GM18873 (cell line): ENCODE measurements at regions not wholly inside any gene's neighbourhood (a gene's known extent, or its start where the extent isn't known, plus 50 kb on each side); places are given as distances from the start of the nearest gene placed in this dataset.

ENCODE experiments used
- ATAC-seq: cut with Tn5 transposase; IDR thresholded peaks from one replicate; pipeline ENCODE4 v1.9.1; 2021; ENCODE audit warnings: mild to moderate bottlenecking, moderate library complexity, moderate number of reproducible peaks; ENCODE audit not compliant: unreplicated experiment, low FRiP score

GRCh38 chr4:177097291-177097690, 212.4 kb upstream of the NEIL3 start:
- ATAC-seq: no peak

- ATAC-seq: no peak
Measured at GRCh38 chr4:177099211-177099610, 210.5 kb upstream of the NEIL3 start.

DNA sequence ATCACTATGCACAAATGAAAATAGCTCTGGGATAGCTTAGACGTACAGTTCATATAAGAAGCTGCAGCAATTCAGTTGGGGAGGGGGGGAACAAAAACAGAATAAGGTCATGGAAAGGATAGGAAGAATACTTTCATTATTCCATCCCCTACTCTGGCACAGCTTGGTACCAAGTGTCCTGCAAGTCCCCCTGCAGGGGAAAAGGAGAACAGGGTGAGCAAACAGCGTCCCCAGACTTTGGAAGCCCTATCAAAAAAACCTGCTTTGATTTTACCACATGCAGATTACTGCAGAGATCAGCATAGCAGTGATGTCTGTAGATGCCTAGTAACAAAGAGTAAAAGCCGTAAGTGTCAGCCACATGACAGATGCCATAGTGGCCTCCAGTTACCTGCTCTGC, 209.4 kb upstream of the NEIL3 start:
- ATAC-seq: no peak

DNA sequence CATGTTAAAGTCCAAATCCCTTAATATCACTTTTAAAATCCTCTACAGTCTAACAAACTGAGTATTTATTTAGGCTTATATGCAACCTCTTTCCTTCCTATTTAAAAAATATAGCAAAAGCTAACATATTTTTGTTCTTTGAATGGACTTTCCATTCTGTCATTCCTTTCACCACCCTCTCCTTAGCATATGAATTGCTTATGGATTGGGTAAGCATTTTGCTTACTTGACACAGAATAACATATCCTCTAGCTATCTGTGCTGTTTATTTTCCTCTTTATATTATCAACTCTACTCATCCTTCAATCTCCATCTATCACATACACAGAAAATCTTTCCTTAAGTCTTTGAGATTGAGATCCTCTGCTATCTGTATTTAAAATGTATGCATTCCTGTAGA, 206.1 kb upstream of the NEIL3 start:
- ATAC-seq: no peak

- ATAC-seq: no peak
Measured at GRCh38 chr4:177105536-177105935, 204.1 kb upstream of the NEIL3 start.

DNA sequence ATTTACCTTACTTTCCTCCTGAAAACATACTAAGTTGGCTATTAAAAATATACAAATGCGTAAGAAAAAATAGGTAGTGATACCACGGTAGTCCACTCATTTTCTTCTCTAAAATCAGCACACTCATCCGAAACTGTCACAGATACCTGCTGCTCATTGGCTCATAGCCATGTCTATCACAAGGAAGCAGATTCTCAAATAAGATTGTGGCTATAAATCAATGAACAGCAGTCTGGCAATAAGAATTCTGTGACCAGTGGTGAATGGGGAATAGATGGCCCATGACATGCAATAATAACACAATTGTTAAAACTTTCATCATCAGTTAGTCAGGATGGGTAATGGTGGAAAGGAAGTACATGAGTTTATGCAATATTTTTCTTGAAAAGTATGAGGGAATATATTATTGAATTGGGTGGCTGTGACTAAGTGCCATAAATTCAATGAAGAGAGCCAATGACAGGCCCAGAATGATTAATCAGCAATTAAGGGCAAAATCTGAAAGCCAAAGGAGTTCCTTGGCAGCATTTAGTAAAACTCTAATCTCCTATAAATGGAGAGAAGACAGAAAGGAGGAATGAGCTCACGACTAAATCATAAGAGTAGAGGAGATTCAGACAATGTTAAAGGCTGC, 202.3 kb upstream of the NEIL3 start:
- ATAC-seq: no peak

GRCh38 chr4:177108708-177109107, 201.0 kb upstream of the NEIL3 start:
- no peak for ATAC-seq

- no peak for ATAC-seq
Measured at GRCh38 chr4:177109769-177110168, 199.9 kb upstream of the NEIL3 start.

GRCh38 chr4:177116161-177116560, 193.5 kb upstream of the NEIL3 start:
- ATAC-seq: no peak

GRCh38 chr4:177117256-177117655, 192.4 kb upstream of the NEIL3 start:
- no peak for ATAC-seq

GRCh38 chr4:177118596-177118995, 191.1 kb upstream of the NEIL3 start:
- ATAC-seq: no peak

- no peak for ATAC-seq
Measured at GRCh38 chr4:177119021-177119471, 190.6 kb upstream of the NEIL3 start.

DNA sequence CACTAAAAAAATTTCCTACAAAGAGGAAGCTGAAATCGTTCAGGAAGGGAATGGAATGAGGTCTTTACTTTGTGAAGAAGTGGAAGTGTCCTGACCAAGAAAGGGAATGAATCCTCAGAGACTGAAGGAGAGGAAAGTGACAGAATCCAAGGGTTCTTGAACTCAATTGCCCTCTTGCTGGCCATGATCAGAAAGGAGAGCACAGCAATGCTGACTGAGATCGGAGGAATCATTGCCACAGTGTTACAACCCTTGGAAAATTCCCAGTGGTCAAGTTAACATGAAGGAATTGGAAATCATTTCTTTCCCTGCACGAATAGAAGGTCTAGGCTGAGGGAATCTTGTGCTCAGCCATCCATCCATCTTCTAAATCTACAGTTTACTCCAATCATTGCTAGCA, 190.0 kb upstream of the NEIL3 start:
- no peak for ATAC-seq

DNA sequence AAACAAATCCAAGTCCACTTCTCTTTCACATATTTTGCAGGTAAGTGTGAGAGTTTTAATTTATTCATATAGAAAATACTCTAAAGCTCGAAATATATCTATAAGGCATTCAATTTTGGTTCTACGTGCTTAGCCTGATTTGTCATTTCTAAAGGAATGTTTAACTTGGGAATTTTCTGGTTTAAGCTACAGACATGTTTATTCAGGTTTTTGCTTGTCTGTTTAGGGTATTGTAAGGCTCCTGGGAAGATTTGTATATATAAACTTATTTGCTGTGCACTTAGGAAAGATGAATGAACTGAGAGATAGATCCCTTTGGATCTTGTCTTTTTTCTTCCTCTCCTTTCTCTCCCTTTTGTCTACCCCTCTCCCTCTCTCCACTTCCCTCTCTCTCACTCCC, 185.9 kb upstream of the NEIL3 start:
- ATAC-seq: no peak

- ATAC-seq: no peak
Measured at GRCh38 chr4:177124349-177125064, 185.2 kb upstream of the NEIL3 start.

DNA sequence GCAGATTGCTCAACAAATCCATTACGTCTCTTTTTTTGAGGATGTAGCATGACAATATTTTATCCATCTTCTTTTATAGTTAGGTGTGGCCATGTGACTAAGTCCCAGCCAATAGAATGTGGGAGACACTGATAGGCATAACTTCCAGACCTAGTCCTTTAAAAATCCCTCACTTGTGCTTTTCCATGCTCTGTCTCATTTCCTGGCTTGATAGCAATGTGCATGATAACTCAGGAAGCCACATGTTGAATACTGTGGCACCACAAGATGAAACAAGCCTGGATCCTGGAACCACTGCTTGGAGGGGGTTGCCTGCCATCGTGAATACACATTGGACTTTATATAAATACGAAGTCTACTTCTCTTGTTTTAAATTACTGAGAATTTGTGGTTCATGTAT, 184.0 kb upstream of the NEIL3 start:
- ATAC-seq: no peak

DNA sequence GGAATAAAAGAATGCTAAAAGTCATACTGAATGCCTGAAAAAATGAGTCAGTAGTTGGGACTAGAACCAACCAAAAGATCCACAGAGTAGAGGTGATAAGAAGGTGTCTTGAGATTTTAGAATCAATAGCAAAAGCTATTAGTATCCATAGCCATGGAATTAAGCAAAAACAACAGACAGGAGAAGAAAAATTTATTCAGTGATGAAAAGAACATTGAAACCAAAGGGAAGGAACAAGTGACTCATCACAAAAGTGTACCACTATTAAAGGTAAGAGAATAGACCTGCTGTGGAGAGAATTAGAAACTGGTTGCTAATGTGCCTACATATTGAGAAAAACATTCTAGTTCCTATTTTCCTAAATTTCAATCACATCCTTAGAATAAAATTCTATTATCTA, 182.0 kb upstream of the NEIL3 start:
- no peak for ATAC-seq

DNA sequence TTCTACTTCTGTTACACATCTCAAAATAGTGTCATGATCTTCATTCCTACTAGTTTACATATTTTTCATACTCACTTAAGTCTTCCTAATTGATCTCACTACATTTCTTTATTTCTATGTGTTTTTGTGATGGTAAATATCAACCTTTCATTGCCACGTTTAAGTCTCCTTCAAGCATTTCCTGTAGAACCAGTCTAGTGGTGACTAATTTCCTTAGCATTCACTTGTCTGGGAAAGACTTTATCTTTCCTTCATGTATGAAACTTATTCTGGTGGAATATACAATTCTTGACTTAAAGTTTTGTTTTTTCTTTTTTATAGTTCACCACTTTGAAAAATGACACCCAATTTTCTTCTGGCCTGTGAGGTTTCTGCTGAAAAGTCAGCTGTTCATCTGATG, 181.4 kb upstream of the NEIL3 start:
- no peak for ATAC-seq

- ATAC-seq: no peak
Measured at GRCh38 chr4:177131736-177132135, 177.9 kb upstream of the NEIL3 start.

GRCh38 chr4:177147668-177148067, 162.0 kb upstream of the NEIL3 start:
- ATAC-seq: no peak

DNA sequence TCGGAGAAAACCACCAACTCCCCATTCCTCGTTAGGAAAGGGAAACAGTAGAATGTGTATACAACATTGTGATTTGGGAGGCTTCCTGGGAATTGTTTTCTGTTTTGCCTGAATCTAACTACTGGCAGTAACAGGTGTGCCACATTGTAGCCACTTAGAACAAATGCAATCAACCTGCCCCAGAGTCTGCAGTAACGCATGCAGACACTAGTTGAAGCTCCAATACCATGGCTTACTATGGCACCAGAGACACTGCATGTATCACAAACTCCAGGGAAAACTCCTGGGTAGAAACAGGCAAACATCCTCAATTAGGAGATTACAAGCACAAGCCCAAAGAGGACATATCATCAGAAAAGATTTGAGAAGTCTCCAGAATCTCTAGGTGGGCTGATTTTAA, 154.2 kb upstream of the NEIL3 start:
- no peak for ATAC-seq

DNA sequence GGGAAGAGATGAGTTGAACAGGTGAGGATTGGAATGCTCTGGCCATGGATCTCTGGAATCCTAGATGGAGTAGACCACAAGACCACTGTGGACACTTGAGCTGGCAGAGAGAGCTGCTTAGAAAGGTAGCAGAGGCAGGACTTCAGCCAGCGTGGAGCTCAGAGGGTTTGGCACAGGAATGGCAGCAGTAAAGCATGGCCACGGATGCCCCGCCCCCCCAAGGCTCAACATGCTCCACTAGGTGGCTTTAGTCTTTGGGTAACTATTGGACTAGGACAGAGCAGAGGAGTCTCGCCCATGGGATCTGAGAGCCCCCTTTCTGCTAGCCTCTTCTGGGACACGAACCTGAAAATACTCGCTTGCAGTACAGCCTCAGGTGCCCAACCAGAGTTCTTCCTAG, 150.1 kb upstream of the NEIL3 start:
- ATAC-seq: no peak
